SK-N-SH (cell line): ENCODE measurements at regions not wholly inside any gene's neighbourhood (a gene's known extent, or its start where the extent isn't known, plus 50 kb on each side); places are given as distances from the start of the nearest gene placed in this dataset.

Experiments
- CTCF ChIA-PET: fragments of 300-600, 350-600 bp; formaldehyde crosslinking; extraction: SDS; loops from one replicate; lab custom pipeline; 2021; lab: Yijun Ruan, JAX
- POLR2A ChIA-PET: fragments of 350-600 bp; sonication (Branson Sonifier 250); formaldehyde crosslinking; extraction: SDS; loops from one replicate; lab custom pipeline; 2020; ENCODE audit warnings: antibody characterized with exemption, inconsistent platforms; lab: Yijun Ruan, JAX
- DNase-seq: peaks from one replicate; pipeline ENCODE4 v3.0.0; 2012
- H2AFZ ChIP-seq: fragments of 200-600 bp; sonication (generic); 2 replicates; pipeline ENCODE4 v1.8.1; 2016; ENCODE audit warnings: antibody characterized with exemption, mild to moderate bottlenecking, low read depth
- H3F3A ChIP-seq: fragments of 200-600 bp; sonication (generic); replicated peaks from 2 replicates; pipeline ENCODE3; 2016; ENCODE audit warnings: antibody characterized with exemption, mild to moderate bottlenecking; ENCODE audit not compliant: insufficient read depth
- H3K27ac ChIP-seq, 2 experiments: fragments of 200-500 bp in 1 of 2; fragments of 200-600 bp in 1 of 2; sonication (Bioruptor generic) in 1 of 2; sonication (generic), shearing (Covaris generic) in 1 of 2; 2 replicates each; pipeline versions ENCODE4 v1.5.1 to v1.6.1; 2014 to 2016; ENCODE audit warnings: low read depth in 2 of 2, inconsistent platforms in 1 of 2, low read length in 1 of 2, mild to moderate bottlenecking in 1 of 2, mixed read lengths in 1 of 2
- H3K27me3 ChIP-seq: fragments of 200-600 bp; sonication (generic), shearing (Covaris generic); 2 replicates; pipeline ENCODE4 v1.6.1; 2016; ENCODE audit warnings: mixed run types; ENCODE audit not compliant: insufficient read depth
- H3K36me3 ChIP-seq, 2 experiments: fragments of 200-500 bp in 1 of 2; fragments of 200-600 bp in 1 of 2; sonication (Bioruptor generic) in 1 of 2; sonication (generic) in 1 of 2; replicated peaks in 1 of 2; 2 replicates each; pipeline versions ENCODE3 to v1.5.1; 2014 to 2016; ENCODE audit warnings: low read length in 1 of 2, mild to moderate bottlenecking in 1 of 2; ENCODE audit not compliant: insufficient read depth in 2 of 2, control insufficient read depth in 1 of 2
- H3K4me1 ChIP-seq, 2 experiments: fragments of 200-500 bp in 1 of 2; fragments of 200-600 bp in 1 of 2; sonication (Bioruptor generic) in 1 of 2; sonication (generic), shearing (Covaris generic) in 1 of 2; 2 replicates each; pipeline versions ENCODE4 v1.5.1 to v1.6.1; 2014 to 2016; ENCODE audit warnings: low read depth in 1 of 2, low read length in 1 of 2, mixed run types in 1 of 2; ENCODE audit not compliant: insufficient read depth in 2 of 2, control insufficient read depth in 1 of 2
- H3K4me2 ChIP-seq: fragments of 200-600 bp; sonication (generic), shearing (Covaris generic); 2 replicates; pipeline ENCODE4 v1.6.1; 2017; ENCODE audit warnings: mixed run types
- H3K4me3 ChIP-seq, 2 experiments: fragments of 200-500 bp in 1 of 2; fragments of 200-600 bp in 1 of 2; sonication (Bioruptor generic) in 1 of 2; sonication (generic), shearing (Covaris generic) in 1 of 2; 2 replicates each; pipeline versions ENCODE4 v1.5.1 to v1.8.1; 2014 to 2016; ENCODE audit warnings: low read depth in 2 of 2, inconsistent platforms in 1 of 2, low read length in 1 of 2, mild to moderate bottlenecking in 1 of 2, mixed read lengths in 1 of 2, moderate library complexity in 1 of 2
- H3K79me2 ChIP-seq: fragments of 200-600 bp; sonication (generic); 2 replicates; pipeline ENCODE4 v1.8.1; 2017; ENCODE audit warnings: mild to moderate bottlenecking; ENCODE audit not compliant: insufficient read depth
- H3K9ac ChIP-seq: fragments of 200-600 bp; sonication (generic); 2 replicates; pipeline ENCODE4 v1.6.1; 2017; ENCODE audit warnings: mixed run types
- H3K9me2 ChIP-seq: fragments of 200-600 bp; sonication (generic); 2 replicates; pipeline ENCODE4 v1.6.1; 2017; ENCODE audit warnings: mixed run types
- H3K9me3 ChIP-seq: fragments of 200-600 bp; sonication (generic); 2 replicates; pipeline ENCODE4 v1.6.1; 2017; ENCODE audit warnings: mixed run types, mild to moderate bottlenecking, moderate library complexity
- H4K20me1 ChIP-seq: fragments of 200-600 bp; sonication (generic); 2 replicates; pipeline ENCODE4 v1.6.1; 2017; ENCODE audit warnings: mild to moderate bottlenecking, mixed run types; ENCODE audit not compliant: insufficient read depth
- CTCF ChIP-seq: fragments of 200-600 bp; sonication (generic); IDR thresholded peaks from 2 replicates; pipeline ENCODE4 v1.6.1; 2017; ENCODE audit warnings: antibody characterized with exemption, mild to moderate bottlenecking, moderate library complexity
- FOSL2 ChIP-seq: IDR thresholded peaks from 2 replicates; pipeline ENCODE4 v1.4.0; 2012; ENCODE audit warnings: low read depth, mild to moderate bottlenecking, moderate library complexity, borderline replicate concordance
- FOXM1 ChIP-seq: IDR thresholded peaks from 2 replicates; pipeline ENCODE4 v1.4.0; 2012; ENCODE audit warnings: low read depth, mild to moderate bottlenecking
- GATA2 ChIP-seq: sonication (generic); formaldehyde crosslinking; IDR thresholded peaks from 2 replicates; pipeline ENCODE4 v1.5.0; 2020; ENCODE audit warnings: mild to moderate bottlenecking, missing genetic modification reagents
- IRF3 ChIP-seq: fragments of 150-350 bp; IDR thresholded peaks from 2 replicates; pipeline ENCODE4 v1.6.1; 2016; ENCODE audit warnings: mild to moderate bottlenecking, low read depth, low read length
- MEF2A ChIP-seq: IDR thresholded peaks from 2 replicates; pipeline ENCODE4 v1.4.0; 2012; ENCODE audit warnings: low read depth, borderline replicate concordance
- MXI1 ChIP-seq: IDR thresholded peaks from 2 replicates; pipeline ENCODE4 v1.6.1; 2012; ENCODE audit warnings: mild to moderate bottlenecking, low read depth, low read length, improper control_type of control experiment
- NFIC ChIP-seq: IDR thresholded peaks from 2 replicates; pipeline ENCODE4 v1.4.0; 2012; ENCODE audit warnings: borderline replicate concordance
- POLR2AphosphoS5 ChIP-seq: IDR thresholded peaks from 2 replicates; pipeline ENCODE4 v1.6.1; 2012; ENCODE audit warnings: low read depth, low read length
- RCOR1 ChIP-seq: fragments of 150-350 bp; IDR thresholded peaks from 2 replicates; pipeline ENCODE4 v1.6.1; 2017; ENCODE audit warnings: antibody characterized with exemption, low read length
- RFX5 ChIP-seq: IDR thresholded peaks from 2 replicates; pipeline ENCODE4 v1.6.1; 2012; ENCODE audit warnings: mild to moderate bottlenecking, improper control_type of control experiment, low read length
- TAF1 ChIP-seq: IDR thresholded peaks from 2 replicates; pipeline ENCODE4 v1.6.1; 2012; ENCODE audit warnings: low read depth, mild to moderate bottlenecking, low read length, moderate library complexity, borderline replicate concordance
- TEAD4 ChIP-seq: IDR thresholded peaks from 2 replicates; pipeline ENCODE4 v1.4.0; 2012; ENCODE audit warnings: mild to moderate bottlenecking, borderline replicate concordance; ENCODE audit not compliant: insufficient read depth
- ZBTB33 ChIP-seq: IDR thresholded peaks from 2 replicates; pipeline ENCODE4 v1.4.0; 2012; ENCODE audit warnings: low read depth, borderline replicate concordance
- WGBS: methylation state at CpG from one replicate; pipeline ENCODE4 v1.1.6; 2017; ENCODE audit warnings: low lambda C conversion rate; 5-methylcytosine and 5-hydroxymethylcytosine counted together
- TF ChIP-seq, protein P1 (sequence below): IDR thresholded peaks from 2 replicates; pipeline ENCODE4 v1.4.0; 2012; ENCODE audit warnings: low read depth

DNA sequence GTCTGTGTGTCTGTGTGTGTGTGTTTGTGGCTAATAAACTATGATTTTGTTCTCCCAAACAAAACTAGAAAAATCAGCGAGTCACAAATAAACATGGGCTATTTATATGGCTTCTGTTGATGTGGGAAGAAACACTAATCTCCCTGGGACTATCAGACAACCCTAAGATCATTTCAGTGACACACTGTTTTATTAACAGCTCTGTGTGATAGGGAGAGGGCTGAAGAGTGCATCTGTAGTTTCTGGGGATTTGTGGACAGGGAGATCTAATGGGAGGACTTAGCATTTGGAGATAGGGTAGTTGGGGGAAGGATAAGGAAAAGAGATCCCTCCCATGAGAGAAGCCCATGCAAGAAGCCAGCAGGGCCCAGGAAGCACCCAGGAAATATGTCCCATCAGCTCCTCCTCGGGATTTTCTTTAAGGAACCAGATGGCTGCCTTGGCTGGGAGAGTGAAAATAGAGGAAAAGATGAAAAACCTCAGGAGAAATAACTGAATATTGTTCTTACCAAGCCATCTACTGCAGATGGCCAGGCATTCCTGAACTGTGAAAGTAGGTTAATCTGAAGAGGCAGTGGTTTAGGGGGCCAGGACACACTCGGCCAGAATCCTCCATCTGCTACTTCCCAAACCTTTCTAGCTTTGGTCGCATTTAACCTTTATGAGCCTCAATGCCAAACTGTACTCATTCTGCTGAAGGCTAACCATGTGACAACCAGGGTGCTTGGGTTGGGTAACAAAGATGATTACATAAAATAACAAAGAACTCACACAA is 253.4 kb downstream of the BTG1 start:
- 57% methylated on average over 4 of the region's 4 CpGs for WGBS
- TF ChIP-seq TAF1 (no peak), ZBTB33 (no peak)
- TF ChIP-seq, all 33 proteins: peak for 0
- CTCF ChIA-PET, result interaction anchor here (0.8 to 1.3 kb wide), 2 partner anchors 10 to 317 kb away, joined by 3 read pairs; no protein-coding TSS in a partner anchor
- H3K4me1 ChIP-seq, result no peaks in the 10 kb centered on the region; a peak in 1 of 4 replicates
- H3K4me3 ChIP-seq, result no peak overlapping the region
- H2AFZ ChIP-seq, result no peak overlapping the region
- H3K36me3 ChIP-seq, result no peaks in the 10 kb centered on the region
- H4K20me1 ChIP-seq, result no peaks in the 10 kb centered on the region
- no peaks in the 10 kb centered on the region for H3K9me3 ChIP-seq
- H3K4me2 ChIP-seq, result no peak overlapping the region
- POLR2A ChIA-PET, result no interaction called here
- DNase-seq, result no peak
- no peaks in the 10 kb centered on the region for H3K27me3 ChIP-seq
- no peaks in the 10 kb centered on the region for H3K9me2 ChIP-seq
- H3F3A ChIP-seq, result no peaks in the 10 kb centered on the region
- H3K9ac ChIP-seq, result no peak overlapping the region
- H3K27ac ChIP-seq, result no peak overlapping the region
- no peaks in the 10 kb centered on the region for H3K79me2 ChIP-seq

- Histone ChIP-seq H3K79me2 (no peaks in the 10 kb centered on the region), H3K4me2 (no peak overlapping the region), H3K27me3 (no peaks in the 10 kb centered on the region), H3K4me3 (no peak overlapping the region), H3K27ac (no peak overlapping the region), H3K9me3 (no peaks in the 10 kb centered on the region), H3K9ac (no peak overlapping the region), H3F3A (no peaks in the 10 kb centered on the region), H3K4me1 (no peaks in the 10 kb centered on the region; a peak in 1 of 4 replicates), H3K9me2 (no peaks in the 10 kb centered on the region), H3K36me3 (no peaks in the 10 kb centered on the region), H2AFZ (no peak overlapping the region), H4K20me1 (no peaks in the 10 kb centered on the region)
- 97% methylated on average over 1 of the region's 1 CpG for WGBS
- CTCF ChIA-PET, result no interaction called here
- DNase-seq, result no peak
- TF ChIP-seq, protein P1, sequence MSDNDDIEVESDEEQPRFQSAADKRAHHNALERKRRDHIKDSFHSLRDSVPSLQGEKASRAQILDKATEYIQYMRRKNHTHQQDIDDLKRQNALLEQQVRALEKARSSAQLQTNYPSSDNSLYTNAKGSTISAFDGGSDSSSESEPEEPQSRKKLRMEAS, result no peak
- TF ChIP-seq FOXM1, result no peak
- no peak for TF ChIP-seq MXI1
- no peak for TF ChIP-seq CTCF
- TF ChIP-seq MEF2A, result no peak
- TF ChIP-seq TEAD4, result no peak
- TF ChIP-seq POLR2AphosphoS5, result no peak
- no peak for TF ChIP-seq FOSL2
- TF ChIP-seq IRF3, result no peak
- TF ChIP-seq GATA2 (CRISPR knock-in tag), result no peak
- TF ChIP-seq NFIC, result no peak
- no peak for TF ChIP-seq RCOR1
- no peak for TF ChIP-seq RFX5
- TF ChIP-seq, all 33 proteins: peak for 0
- POLR2A ChIA-PET, result no interaction called here
Observed at GRCh38 chr12:91890742-91891141, 254.9 kb downstream of the BTG1 start.
